ENCODE measurements at regions not wholly inside any gene's neighbourhood (a gene's known extent, or its start where the extent isn't known, plus 50 kb on each side); places are given as distances from the start of the nearest gene placed in this dataset.

GRCh38 chr4:14700544-14700943 lies 301.7 kb upstream of the CPEB2 start:
- TF ChIP-seq CTCF (IDR thresholded peaks at IDR 0.05) (peak; percentile 1), EZH2phosphoT487 (IDR thresholded peaks at IDR 0.05) (no peak), EZH2 (IDR thresholded peaks at IDR 0.05) (no peak)
